H1 (cell line): ENCODE measurements at regions not wholly inside any gene's neighbourhood (a gene's known extent, or its start where the extent isn't known, plus 50 kb on each side); places are given as distances from the start of the nearest gene placed in this dataset.

ENCODE experiments used
- CTCF ChIA-PET: fragments of 300-600 bp; sonication (Branson Sonifier 250); formaldehyde crosslinking; loops from one replicate; lab custom pipeline; 2021; ENCODE audit not compliant: partially characterized antibody; lab: Charles Lee
- POLR2A ChIA-PET: fragments of 300-600 bp; sonication (Branson Sonifier 250); formaldehyde crosslinking; loops from one replicate; lab custom pipeline; 2021; ENCODE audit warnings: inconsistent platforms; ENCODE audit not compliant: partially characterized antibody; lab: Charles Lee
- DNase-seq, 2 experiments: peaks; one replicate each; pipeline versions ENCODE4 v3.0.0 to v3.0.0-alpha.2; 2010 to 2022; ENCODE audit warnings: low spot score in 2 of 2, low read depth in 1 of 2, mixed read lengths in 1 of 2
- FAIRE-seq: peaks from 2 replicates; lab custom pipeline; 2011; peaks lifted over from hg19 to GRCh38; lab: Jason Lieb, UNC
- H2AFZ ChIP-seq: 2 replicates; pipeline ENCODE4 v1.8.1; 2012; ENCODE audit warnings: low read length, inconsistent platforms
- H2AK5ac ChIP-seq: 2 replicates; pipeline ENCODE4 v1.6.1; 2013; ENCODE audit warnings: low read depth, low read length
- H2BK120ac ChIP-seq: replicated peaks from 2 replicates; pipeline ENCODE3; 2013; ENCODE audit warnings: low read depth, low read length, inconsistent platforms
- H2BK12ac ChIP-seq: 2 replicates; pipeline ENCODE4 v1.6.1; 2013; ENCODE audit warnings: low read depth, low read length
- H2BK15ac ChIP-seq: 2 replicates; pipeline ENCODE4 v1.6.1; 2013; ENCODE audit warnings: low read length
- H2BK20ac ChIP-seq: 2 replicates; pipeline ENCODE4 v1.6.1; 2013; ENCODE audit warnings: low read length
- H2BK5ac ChIP-seq: 2 replicates; pipeline ENCODE4 v1.6.1; 2013; ENCODE audit warnings: low read depth, low read length
- H3K14ac ChIP-seq: 2 replicates; pipeline ENCODE4 v1.6.1; 2013; ENCODE audit warnings: inconsistent platforms; ENCODE audit not compliant: insufficient read length
- H3K18ac ChIP-seq: 2 replicates; pipeline ENCODE4 v1.6.1; 2013; ENCODE audit warnings: low read length; ENCODE audit errors: extremely low read depth
- H3K23ac ChIP-seq: 2 replicates; pipeline ENCODE4 v1.6.1; 2013; ENCODE audit warnings: inconsistent platforms; ENCODE audit not compliant: insufficient read length
- H3K23me2 ChIP-seq: 2 replicates; pipeline ENCODE4 v1.6.1; 2013; ENCODE audit warnings: low read depth, low read length
- H3K27ac ChIP-seq: 2 replicates; pipeline ENCODE4 v1.6.1; 2011; ENCODE audit warnings: low read depth, low read length, inconsistent platforms
- H3K27me3 ChIP-seq, 4 experiments: replicated peaks in 1 of 4; 1 replicate in 1 of 4; 2 replicates in 3 of 4; pipeline versions ENCODE4 v1.6.1 to v1.8.1; 2011 to 2013; ENCODE audit warnings: low read length in 3 of 4, mild to moderate bottlenecking in 3 of 4, inconsistent platforms in 2 of 4, mixed read lengths in 2 of 4, moderate library complexity in 1 of 4; ENCODE audit not compliant: control insufficient read depth in 3 of 4, insufficient read depth in 3 of 4; ENCODE audit errors: extremely low read depth in 1 of 4
- H3K36me3 ChIP-seq, 4 experiments: 2 replicates each; pipeline versions ENCODE4 v1.6.1 to v1.8.1; 2011 to 2013; ENCODE audit warnings: mild to moderate bottlenecking in 4 of 4, low read length in 3 of 4, moderate library complexity in 2 of 4, control low read depth in 1 of 4, inconsistent platforms in 1 of 4; ENCODE audit not compliant: insufficient read depth in 4 of 4, control insufficient read depth in 2 of 4
- H3K4ac ChIP-seq: replicated peaks from 2 replicates; pipeline ENCODE3; 2013; ENCODE audit warnings: low read length, low read depth, mixed read lengths, inconsistent platforms; ENCODE audit not compliant: insufficient read length
- H3K4me1 ChIP-seq, 4 experiments: replicated peaks in 1 of 4; 1 replicate in 1 of 4; 2 replicates in 3 of 4; pipeline versions ENCODE4 v1.6.1 to v1.8.1; 2011 to 2013; ENCODE audit warnings: low read length in 3 of 4, inconsistent platforms in 2 of 4, mixed read lengths in 1 of 4; ENCODE audit not compliant: insufficient read depth in 4 of 4, control insufficient read depth in 3 of 4
- H3K4me2 ChIP-seq, 2 experiments: 2 replicates each; pipeline versions ENCODE4 v1.6.1 to v1.8.1; 2011 to 2013; ENCODE audit warnings: low read depth in 2 of 2, low read length in 2 of 2, control low read depth in 1 of 2, inconsistent platforms in 1 of 2, mild to moderate bottlenecking in 1 of 2; ENCODE audit not compliant: insufficient read depth in 1 of 2
- H3K4me3 ChIP-seq, 4 experiments: fragments of 200-600, 300-600 bp in 1 of 4; sonication (generic), shearing (Covaris generic), sonication (Bioruptor Twin) in 1 of 4; 2 replicates each; pipeline versions ENCODE4 v1.5.1 to v1.8.1; 2011 to 2016; ENCODE audit warnings: low read length in 4 of 4, low read depth in 3 of 4, control low read depth in 2 of 4, inconsistent platforms in 2 of 4, mild to moderate bottlenecking in 2 of 4, mixed read lengths in 1 of 4, moderate library complexity in 1 of 4; ENCODE audit not compliant: insufficient read depth in 2 of 4; ENCODE audit errors: extremely low read depth in 1 of 4
- H3K56ac ChIP-seq: replicated peaks from 2 replicates; pipeline ENCODE3; 2013; ENCODE audit warnings: low read depth, mild to moderate bottlenecking, mixed read lengths, low read length, inconsistent platforms; ENCODE audit not compliant: insufficient read length
- H3K79me1 ChIP-seq: 2 replicates; pipeline ENCODE4 v1.6.1; 2013; ENCODE audit warnings: low read depth, low read length, control low read depth
- H3K79me2 ChIP-seq, 2 experiments: 2 replicates each; pipeline versions ENCODE4 v1.6.1 to v1.8.1; 2012 to 2013; ENCODE audit warnings: low read length in 2 of 2, mild to moderate bottlenecking in 2 of 2, inconsistent platforms in 1 of 2; ENCODE audit not compliant: insufficient read depth in 2 of 2, control insufficient read depth in 1 of 2
- H3K9ac ChIP-seq, 4 experiments: replicated peaks in 1 of 4; 1 replicate in 1 of 4; 2 replicates in 3 of 4; pipeline versions ENCODE4 v1.6.1 to v1.8.1; 2011 to 2013; ENCODE audit warnings: low read depth in 3 of 4, low read length in 3 of 4, control low read depth in 2 of 4, mild to moderate bottlenecking in 2 of 4, moderate library complexity in 2 of 4, inconsistent platforms in 1 of 4; ENCODE audit errors: extremely low read depth in 1 of 4
- H3K9me3 ChIP-seq, 2 experiments: 2 replicates each; pipeline versions ENCODE4 v1.6.1 to v1.8.1; 2012 to 2013; ENCODE audit warnings: mild to moderate bottlenecking in 2 of 2, moderate library complexity in 2 of 2, control low read depth in 1 of 2, inconsistent platforms in 1 of 2, low read depth in 1 of 2, low read length in 1 of 2, mixed read lengths in 1 of 2; ENCODE audit not compliant: insufficient read depth in 2 of 2
- H4K20me1 ChIP-seq, 2 experiments: replicated peaks in 1 of 2; 2 replicates each; pipeline versions ENCODE3 to v1.8.1; 2011 to 2013; ENCODE audit warnings: inconsistent platforms in 2 of 2, low read length in 2 of 2, mild to moderate bottlenecking in 1 of 2; ENCODE audit not compliant: insufficient read depth in 2 of 2, control insufficient read depth in 1 of 2
- H4K5ac ChIP-seq: 2 replicates; pipeline ENCODE4 v1.6.1; 2013; ENCODE audit warnings: low read length, low read depth, mixed read lengths, inconsistent platforms; ENCODE audit not compliant: insufficient read length
- H4K8ac ChIP-seq: 2 replicates; pipeline ENCODE4 v1.8.0; 2013; ENCODE audit warnings: mild to moderate bottlenecking, moderate library complexity, low read length, inconsistent platforms; ENCODE audit not compliant: insufficient read depth; ENCODE audit errors: extremely low read depth
- H4K91ac ChIP-seq: replicated peaks from 2 replicates; pipeline ENCODE3; 2013; ENCODE audit warnings: low read length, mixed read lengths, inconsistent platforms; ENCODE audit not compliant: insufficient read length
- CHD2 ChIP-seq: IDR thresholded peaks from 2 replicates; pipeline ENCODE4 v1.6.1; 2012; ENCODE audit warnings: low read length, improper control_type of control experiment
- CREB1 ChIP-seq: IDR thresholded peaks from 2 replicates; pipeline ENCODE4 v1.6.1; 2012; ENCODE audit warnings: inconsistent platforms
- HDAC2 ChIP-seq, 2 experiments: fragments of 300-600 bp in 1 of 2; sonication (generic) in 1 of 2; IDR thresholded peaks; 2 replicates each; pipeline ENCODE4 v1.6.1; 2011 to 2012; ENCODE audit warnings: low read depth in 2 of 2, low read length in 2 of 2, mild to moderate bottlenecking in 2 of 2, moderate library complexity in 2 of 2, borderline replicate concordance in 1 of 2, inconsistent platforms in 1 of 2
- MAX ChIP-seq: IDR thresholded peaks from 2 replicates; pipeline ENCODE4 v1.6.1; 2012; ENCODE audit warnings: inconsistent platforms
- NRF1 ChIP-seq: IDR thresholded peaks from 2 replicates; pipeline ENCODE4 v1.6.1; 2011; ENCODE audit warnings: mild to moderate bottlenecking, low read depth, low read length, improper control_type of control experiment
- POLR2A ChIP-seq, 2 experiments: IDR thresholded peaks; 1 replicate in 1 of 2; 2 replicates in 1 of 2; pipeline ENCODE4 v1.6.1; 2011; ENCODE audit warnings: low read depth in 2 of 2, low read length in 2 of 2, mild to moderate bottlenecking in 2 of 2; ENCODE audit errors: control extremely low read depth in 1 of 2
- RAD21 ChIP-seq, 2 experiments: IDR thresholded peaks in 1 of 2; conservative IDR thresholded peaks in 1 of 2; 2 replicates each; pipeline ENCODE4 v1.6.1; 2011; ENCODE audit warnings: low read depth in 2 of 2, low read length in 2 of 2, improper control_type of control experiment in 1 of 2, inconsistent platforms in 1 of 2, mild to moderate bottlenecking in 1 of 2, moderate library complexity in 1 of 2
- RBBP5 ChIP-seq: IDR thresholded peaks from 2 replicates; pipeline ENCODE4 v1.7.1; 2012; ENCODE audit warnings: low read depth, mild to moderate bottlenecking, inconsistent platforms, low read length, moderate library complexity, borderline replicate concordance
- RXRA ChIP-seq: IDR thresholded peaks from 2 replicates; pipeline ENCODE4 v1.6.1; 2011; ENCODE audit warnings: low read depth, mild to moderate bottlenecking, low read length, moderate library complexity; ENCODE audit not compliant: insufficient read depth
- SP1 ChIP-seq: IDR thresholded peaks from 2 replicates; pipeline ENCODE4 v1.6.1; 2011; ENCODE audit warnings: low read depth, low read length
- YY1 ChIP-seq: IDR thresholded peaks from 2 replicates; pipeline ENCODE4 v1.6.1; 2011; ENCODE audit warnings: low read depth, mild to moderate bottlenecking, low read length
- ZNF274 ChIP-seq: IDR thresholded peaks from 2 replicates; pipeline ENCODE4 v1.7.0; 2012; ENCODE audit warnings: low read length, borderline replicate concordance; ENCODE audit errors: extremely low read depth
- WGBS, 2 experiments: shearing (Covaris generic) in 1 of 2; methylation state at CpG; one replicate each; pipeline versions ENCODE4 v1.1.6 to v1.1.7; 2013 to 2015; ENCODE audit warnings: low lambda C conversion rate in 2 of 2, mixed read lengths in 2 of 2, inconsistent platforms in 1 of 2, low coverage in 1 of 2, missing lambda C conversion rate in 1 of 2; ENCODE audit not compliant: insufficient replicate concordance in 2 of 2, insufficient coverage in 1 of 2, insufficient read length in 1 of 2; ENCODE audit errors: extremely low coverage in 1 of 2, missing lambda C conversion rate in 1 of 2; 5-methylcytosine and 5-hydroxymethylcytosine counted together

DNA sequence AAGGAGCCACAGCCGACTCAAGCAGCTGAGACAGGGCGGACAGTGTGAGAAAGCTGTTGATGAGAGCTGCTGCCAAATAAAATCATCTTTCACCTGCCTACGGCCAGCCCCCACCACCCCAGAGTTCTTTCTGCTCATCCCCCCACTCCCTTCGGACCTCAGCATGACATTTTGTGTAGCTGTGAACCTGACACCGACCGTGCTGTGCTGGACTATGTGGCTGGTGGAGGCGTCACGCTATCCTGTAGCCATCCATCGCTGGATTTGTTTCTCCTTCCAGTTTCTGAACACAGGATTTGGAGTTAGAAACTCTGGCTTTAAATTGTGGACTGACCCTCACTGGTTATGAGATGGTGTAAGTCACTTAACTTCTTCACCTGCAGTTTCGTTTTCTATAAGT lies 317.3 kb downstream of the DCDC2C start:
- 91% methylated on average over 10 of the region's 10 CpGs; no CpG with 5 or more reads in 1 of the 2 experiments for WGBS, 2 experiments
- Histone ChIP-seq H3K27ac (no peak overlapping the region), H3K4me2 (no peak overlapping the region), H3K4me1 (no peaks in the 10 kb centered on the region), H4K5ac (no peak overlapping the region), H2AK5ac (no peak overlapping the region), H2BK5ac (no peak overlapping the region), H4K91ac (no peak overlapping the region), H2BK20ac (no peak overlapping the region), H2BK15ac (no peak overlapping the region), H3K14ac (no peak overlapping the region), H3K79me1 (no peaks in the 10 kb centered on the region), H3K4me3 (no peak overlapping the region), H3K9ac (no peak overlapping the region), H3K4ac (no peak overlapping the region), H3K36me3 (no peaks in the 10 kb centered on the region), H2BK120ac (no peak overlapping the region), H4K20me1 (no peaks in the 10 kb centered on the region), H3K9me3 (peaks cover 16 to 17% of the 10 kb centered on the region in 2 experiments; a peak in 2 of 4 replicates), H3K27me3 (no peaks in the 10 kb centered on the region), H3K56ac (no peak overlapping the region), H2BK12ac (no peak overlapping the region), H3K23me2 (no peaks in the 10 kb centered on the region), H3K18ac (no peak overlapping the region), H3K79me2 (no peaks in the 10 kb centered on the region), H4K8ac (no peak overlapping the region), H3K23ac (no peak overlapping the region), H2AFZ (no peak overlapping the region)
- ChIA-PET POLR2A (no interaction called here), CTCF (interaction anchor here (0.8 kb wide), 1 partner anchor 10 kb away, joined by 3 read pairs; no protein-coding TSS in a partner anchor)
- DNase-seq: no peak
- no peak for FAIRE-seq
- TF ChIP-seq MAX (no peak), RBBP5 (no peak), CHD2 (no peak), CREB1 (no peak), ZNF274 (no peak), YY1 (no peak), SP1 (no peak), HDAC2 (IDR thresholded peaks at IDR 0.05; ENCODE audit: borderline replicate concordance in 1 of 2, low read depth in 2 of 2, low read length in 2 of 2) (no peak), POLR2A (IDR thresholded peaks at IDR 0.05; ENCODE audit: control extremely low read depth in 1 of 2, low read depth in 2 of 2, low read length in 2 of 2) (no peak), RAD21 (IDR thresholded peaks at IDR 0.05 in 1 of 2, conservative IDR thresholded peaks at IDR 0.05 in 1 of 2; ENCODE audit: low read depth in 2 of 2, low read length in 2 of 2) (no peak), RXRA (no peak), NRF1 (no peak)
